ENCODE measurements at regions not wholly inside any gene's neighbourhood (a gene's known extent, or its start where the extent isn't known, plus 50 kb on each side); places are given as distances from the start of the nearest gene placed in this dataset.

DNA sequence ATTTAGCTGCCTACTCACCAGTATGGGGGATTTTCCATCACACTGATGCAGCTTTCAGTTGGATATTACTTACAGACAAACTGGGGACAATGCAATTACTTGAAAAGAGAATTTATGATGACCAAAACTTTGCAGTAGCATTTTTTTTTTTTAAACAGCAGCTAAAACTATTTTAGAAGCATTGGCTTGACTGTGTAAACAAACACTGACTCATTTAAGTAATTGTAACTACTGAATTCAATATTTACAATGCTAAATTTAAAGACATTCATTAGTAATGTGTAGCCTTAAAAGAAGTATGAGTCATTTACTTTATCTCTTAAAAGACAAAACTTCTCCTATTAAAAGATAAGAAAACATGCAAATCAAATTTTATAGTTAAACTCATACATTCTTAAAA is 295.9 kb upstream of the FERMT1 start:
- Mint-ChIP-seq H3K27me3 (peaks cover 4% of the 10 kb centered on the region), H3K4me3 (no peak overlapping the region), H3K9me3 (peaks cover 0 to 2% (median 0%) of the 10 kb centered on the region in 7 donors), H3K36me3 (no peaks in the 10 kb centered on the region), H3K27ac (no peak overlapping the region), H3K4me1 (no peaks in the 10 kb centered on the region)
- no peak overlapping the region for H3K27ac ChIP-seq (ENCODE audit: insufficient read depth, low read length, poor library complexity, severe bottlenecking)
- H3K4me3 ChIP-seq (ENCODE audit: low read depth, low read length): no peak overlapping the region
- H3K36me3 ChIP-seq (ENCODE audit: control insufficient read depth, insufficient read depth, low read length): no peaks in the 10 kb centered on the region
- no peaks in the 10 kb centered on the region for H3K9me3 ChIP-seq (ENCODE audit: control insufficient read depth in 2 of 2, low read length in 2 of 2)
- H3K4me1 ChIP-seq (ENCODE audit: control insufficient read depth, insufficient read depth, low read length, poor library complexity, severe bottlenecking): no peaks in the 10 kb centered on the region
- ATAC-seq (ENCODE audit: low read depth in 2 of 2) (no peak), DNase-seq (no peak)
- H3K27me3 ChIP-seq (ENCODE audit: control insufficient read depth, insufficient read depth, low read length): no peaks in the 10 kb centered on the region

DNA sequence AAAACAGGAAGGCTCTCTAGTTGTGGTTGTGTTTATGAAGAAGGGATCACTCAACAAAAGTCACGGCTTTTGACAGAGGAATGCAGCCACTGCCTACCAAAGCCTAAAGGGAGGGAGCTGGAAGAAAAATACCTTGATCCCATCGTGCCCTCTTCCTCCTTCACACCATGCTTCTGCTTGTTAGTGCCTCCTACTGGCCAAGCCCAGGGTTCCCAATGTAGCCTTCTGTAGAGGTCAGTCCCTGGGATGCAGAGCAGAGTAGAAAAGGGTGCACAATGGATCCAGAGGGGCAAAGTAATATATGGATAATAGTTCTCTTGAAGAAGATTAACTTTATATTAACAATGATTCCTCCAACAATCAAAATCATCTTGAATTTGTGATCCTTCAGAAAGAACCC is 293.5 kb upstream of the FERMT1 start:
- Mint-ChIP-seq H3K36me3 (no peaks in the 10 kb centered on the region), H3K4me1 (no peaks in the 10 kb centered on the region)
- H3K4me1 ChIP-seq (ENCODE audit: control insufficient read depth, insufficient read depth, low read length, poor library complexity, severe bottlenecking): no peaks in the 10 kb centered on the region

DNA sequence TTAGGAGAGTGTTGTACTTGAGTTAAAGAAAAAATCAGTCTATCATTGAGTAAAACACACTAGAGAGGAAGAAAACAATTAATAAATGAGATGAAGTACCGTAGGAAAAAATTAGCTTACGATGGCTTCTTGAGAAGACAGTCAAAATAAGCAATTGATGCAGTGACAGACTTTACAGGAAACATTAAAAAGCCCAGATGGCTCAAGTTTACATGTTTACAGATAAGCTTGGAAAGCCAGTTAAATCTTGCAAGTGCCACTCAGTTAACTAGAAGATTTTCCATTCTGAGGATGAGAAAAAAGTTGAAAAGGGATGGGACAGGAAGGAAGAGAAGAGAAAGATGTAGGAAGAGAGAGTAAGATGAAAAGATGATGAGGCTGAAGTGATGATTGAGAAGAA is 288.8 kb upstream of the FERMT1 start:
- no peaks in the 10 kb centered on the region for H3K36me3 ChIP-seq (ENCODE audit: control insufficient read depth, insufficient read depth, low read length)
- H3K4me3 ChIP-seq (ENCODE audit: low read depth, low read length): no peak overlapping the region
- H3K4me3 Mint-ChIP-seq: no peak overlapping the region

More for the DNA sequence above, 293.5 kb upstream of the FERMT1 start:
- ATAC-seq (ENCODE audit: low read depth in 2 of 2) (no peak), DNase-seq (no peak)
- Histone ChIP-seq H3K36me3 (ENCODE audit: control insufficient read depth, insufficient read depth, low read length) (no peaks in the 10 kb centered on the region), H3K4me3 (ENCODE audit: low read depth, low read length) (no peak overlapping the region), H3K27me3 (ENCODE audit: control insufficient read depth, insufficient read depth, low read length) (no peaks in the 10 kb centered on the region), H3K27ac (ENCODE audit: insufficient read depth, low read length, poor library complexity, severe bottlenecking) (no peak overlapping the region), H3K9me3 (ENCODE audit: control insufficient read depth in 2 of 2, low read length in 2 of 2) (no peaks in the 10 kb centered on the region)
- no peak overlapping the region for H3K4me3 Mint-ChIP-seq
- peaks cover 0 to 3% (median 1%) of the 10 kb centered on the region in 7 donors for H3K9me3 Mint-ChIP-seq
- peaks cover 4% of the 10 kb centered on the region for H3K27me3 Mint-ChIP-seq
- no peak overlapping the region for H3K27ac Mint-ChIP-seq

DNA sequence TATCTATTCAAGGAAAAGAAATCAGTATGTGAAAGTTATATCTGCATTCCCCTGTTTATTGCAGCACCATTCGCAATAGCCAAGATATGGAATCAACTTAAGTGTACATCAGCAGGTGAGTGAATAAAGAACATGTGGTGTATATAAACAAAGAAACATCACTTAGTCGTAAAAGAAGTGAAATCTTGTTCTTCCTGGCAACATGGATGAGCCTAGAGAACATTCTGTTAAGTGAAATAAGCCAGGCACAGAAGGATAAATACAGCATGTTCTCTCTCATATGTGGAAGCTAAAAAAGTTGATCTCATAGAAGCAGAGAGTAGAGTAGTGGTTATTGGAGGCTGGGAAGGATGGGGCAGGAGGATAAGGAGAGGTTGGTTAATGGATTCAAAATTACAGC is 287.9 kb upstream of the FERMT1 start:
- peaks cover 4% of the 10 kb centered on the region for H3K27me3 Mint-ChIP-seq
- H3K4me1 ChIP-seq (ENCODE audit: control insufficient read depth, insufficient read depth, low read length, poor library complexity, severe bottlenecking): no peaks in the 10 kb centered on the region
- H3K36me3 ChIP-seq (ENCODE audit: control insufficient read depth, insufficient read depth, low read length): no peaks in the 10 kb centered on the region
- DNase-seq (no peak), ATAC-seq (ENCODE audit: low read depth in 2 of 2) (no peak)
- H3K9me3 ChIP-seq (ENCODE audit: control insufficient read depth in 2 of 2, low read length in 2 of 2): no peaks in the 10 kb centered on the region
- H3K27me3 ChIP-seq (ENCODE audit: control insufficient read depth, insufficient read depth, low read length): no peaks in the 10 kb centered on the region
- no peak overlapping the region for H3K4me3 Mint-ChIP-seq
- H3K27ac Mint-ChIP-seq: no peak overlapping the region
- H3K4me3 ChIP-seq (ENCODE audit: low read depth, low read length): no peak overlapping the region
- peaks cover 0 to 4% (median 3%) of the 10 kb centered on the region in 7 donors for H3K9me3 Mint-ChIP-seq
- H3K4me1 Mint-ChIP-seq: no peaks in the 10 kb centered on the region
- no peaks in the 10 kb centered on the region for H3K36me3 Mint-ChIP-seq
- no peak overlapping the region for H3K27ac ChIP-seq (ENCODE audit: insufficient read depth, low read length, poor library complexity, severe bottlenecking)

More for the DNA sequence above, 288.8 kb upstream of the FERMT1 start:
- Histone ChIP-seq H3K27me3 (ENCODE audit: control insufficient read depth, insufficient read depth, low read length) (no peaks in the 10 kb centered on the region), H3K27ac (ENCODE audit: insufficient read depth, low read length, poor library complexity, severe bottlenecking) (no peak overlapping the region), H3K9me3 (ENCODE audit: control insufficient read depth in 2 of 2, low read length in 2 of 2) (no peaks in the 10 kb centered on the region), H3K4me1 (ENCODE audit: control insufficient read depth, insufficient read depth, low read length, poor library complexity, severe bottlenecking) (no peaks in the 10 kb centered on the region)
- DNase-seq: no peak
- no peaks in the 10 kb centered on the region for H3K4me1 Mint-ChIP-seq
- peaks cover 4% of the 10 kb centered on the region for H3K27me3 Mint-ChIP-seq
- H3K9me3 Mint-ChIP-seq: peaks cover 0 to 4% (median 3%) of the 10 kb centered on the region in 7 donors
- H3K27ac Mint-ChIP-seq: no peak overlapping the region
- no peak for ATAC-seq (ENCODE audit: low read depth in 2 of 2)
- no peaks in the 10 kb centered on the region for H3K36me3 Mint-ChIP-seq

- Mint-ChIP-seq H3K4me3 (no peak overlapping the region), H3K4me1 (no peaks in the 10 kb centered on the region), H3K27me3 (no peaks in the 10 kb centered on the region), H3K9me3 (peaks cover 0 to 7% (median 3%) of the 10 kb centered on the region in 7 donors), H3K36me3 (no peaks in the 10 kb centered on the region), H3K27ac (no peak overlapping the region)
- H3K27ac ChIP-seq (ENCODE audit: insufficient read depth, low read length, poor library complexity, severe bottlenecking): no peak overlapping the region
- DNase-seq: no peak
- no peaks in the 10 kb centered on the region for H3K4me1 ChIP-seq (ENCODE audit: control insufficient read depth, insufficient read depth, low read length, poor library complexity, severe bottlenecking)
- H3K9me3 ChIP-seq (ENCODE audit: control insufficient read depth in 2 of 2, low read length in 2 of 2): no peaks in the 10 kb centered on the region
- no peaks in the 10 kb centered on the region for H3K27me3 ChIP-seq (ENCODE audit: control insufficient read depth, insufficient read depth, low read length)
- H3K4me3 ChIP-seq (ENCODE audit: low read depth, low read length): no peak overlapping the region
- no peaks in the 10 kb centered on the region for H3K36me3 ChIP-seq (ENCODE audit: control insufficient read depth, insufficient read depth, low read length)
- no peak for ATAC-seq (ENCODE audit: low read depth in 2 of 2)
Observed at GRCh38 chr20:6407163-6407562, 284.3 kb upstream of the FERMT1 start.

- no peaks in the 10 kb centered on the region for H3K4me1 ChIP-seq (ENCODE audit: control insufficient read depth, insufficient read depth, low read length, poor library complexity, severe bottlenecking)
- H3K27ac ChIP-seq (ENCODE audit: insufficient read depth, low read length, poor library complexity, severe bottlenecking): no peak overlapping the region
- no peak overlapping the region for H3K4me3 ChIP-seq (ENCODE audit: low read depth, low read length)
- DNase-seq (no peak), ATAC-seq (ENCODE audit: low read depth in 2 of 2) (no peak)
- H3K36me3 Mint-ChIP-seq: no peaks in the 10 kb centered on the region
- no peak overlapping the region for H3K27ac Mint-ChIP-seq
- no peaks in the 10 kb centered on the region for H3K27me3 Mint-ChIP-seq
- peaks cover 0 to 7% (median 3%) of the 10 kb centered on the region in 7 donors for H3K9me3 Mint-ChIP-seq
- no peaks in the 10 kb centered on the region for H3K4me1 Mint-ChIP-seq
- no peak overlapping the region for H3K4me3 Mint-ChIP-seq
- no peaks in the 10 kb centered on the region for H3K36me3 ChIP-seq (ENCODE audit: control insufficient read depth, insufficient read depth, low read length)
- H3K9me3 ChIP-seq (ENCODE audit: control insufficient read depth in 2 of 2, low read length in 2 of 2): no peaks in the 10 kb centered on the region
- no peaks in the 10 kb centered on the region for H3K27me3 ChIP-seq (ENCODE audit: control insufficient read depth, insufficient read depth, low read length)
Observed at GRCh38 chr20:6401893-6402557, 279.2 kb upstream of the FERMT1 start.

GRCh38 chr20:6397115-6397514 is 274.3 kb upstream of the FERMT1 start:
- Histone ChIP-seq H3K36me3 (ENCODE audit: control insufficient read depth, insufficient read depth, low read length) (no peaks in the 10 kb centered on the region), H3K27me3 (ENCODE audit: control insufficient read depth, insufficient read depth, low read length) (no peaks in the 10 kb centered on the region), H3K27ac (ENCODE audit: insufficient read depth, low read length, poor library complexity, severe bottlenecking) (no peak overlapping the region), H3K9me3 (ENCODE audit: control insufficient read depth in 2 of 2, low read length in 2 of 2) (no peaks in the 10 kb centered on the region), H3K4me1 (ENCODE audit: control insufficient read depth, insufficient read depth, low read length, poor library complexity, severe bottlenecking) (no peaks in the 10 kb centered on the region), H3K4me3 (ENCODE audit: low read depth, low read length) (no peak overlapping the region)
- ATAC-seq (ENCODE audit: low read depth in 2 of 2) (no peak), DNase-seq (no peak)
- Mint-ChIP-seq H3K4me1 (no peaks in the 10 kb centered on the region), H3K36me3 (no peaks in the 10 kb centered on the region), H3K27ac (no peak overlapping the region), H3K27me3 (no peaks in the 10 kb centered on the region), H3K9me3 (peaks cover 0 to 5% (median 3%) of the 10 kb centered on the region in 7 donors), H3K4me3 (no peak overlapping the region)

GRCh38 chr20:6395695-6396094 is 272.9 kb upstream of the FERMT1 start:
- ATAC-seq (ENCODE audit: low read depth in 2 of 2) (no peak), DNase-seq (no peak)
- no peak overlapping the region for H3K27ac Mint-ChIP-seq
- no peaks in the 10 kb centered on the region for H3K4me1 Mint-ChIP-seq
- no peaks in the 10 kb centered on the region for H3K27me3 Mint-ChIP-seq
- H3K27ac ChIP-seq (ENCODE audit: insufficient read depth, low read length, poor library complexity, severe bottlenecking): no peak overlapping the region
- H3K4me1 ChIP-seq (ENCODE audit: control insufficient read depth, insufficient read depth, low read length, poor library complexity, severe bottlenecking): no peaks in the 10 kb centered on the region
- H3K36me3 Mint-ChIP-seq: no peaks in the 10 kb centered on the region
- no peaks in the 10 kb centered on the region for H3K36me3 ChIP-seq (ENCODE audit: control insufficient read depth, insufficient read depth, low read length)
- H3K27me3 ChIP-seq (ENCODE audit: control insufficient read depth, insufficient read depth, low read length): no peaks in the 10 kb centered on the region
- H3K9me3 Mint-ChIP-seq: peaks cover 0 to 7% (median 3%) of the 10 kb centered on the region in 7 donors
- no peak overlapping the region for H3K4me3 Mint-ChIP-seq
- H3K4me3 ChIP-seq (ENCODE audit: low read depth, low read length): no peak overlapping the region
- no peaks in the 10 kb centered on the region for H3K9me3 ChIP-seq (ENCODE audit: control insufficient read depth in 2 of 2, low read length in 2 of 2)
